ENCODE measurements at regions not wholly inside any gene's neighbourhood (a gene's known extent, or its start where the extent isn't known, plus 50 kb on each side); places are given as distances from the start of the nearest gene placed in this dataset.
"Not testable (repeated sequence)": the region's sequence is repeated elsewhere in the genome, so short reads cannot be mapped to it uniquely, and the experiment has no call there.

DNA sequence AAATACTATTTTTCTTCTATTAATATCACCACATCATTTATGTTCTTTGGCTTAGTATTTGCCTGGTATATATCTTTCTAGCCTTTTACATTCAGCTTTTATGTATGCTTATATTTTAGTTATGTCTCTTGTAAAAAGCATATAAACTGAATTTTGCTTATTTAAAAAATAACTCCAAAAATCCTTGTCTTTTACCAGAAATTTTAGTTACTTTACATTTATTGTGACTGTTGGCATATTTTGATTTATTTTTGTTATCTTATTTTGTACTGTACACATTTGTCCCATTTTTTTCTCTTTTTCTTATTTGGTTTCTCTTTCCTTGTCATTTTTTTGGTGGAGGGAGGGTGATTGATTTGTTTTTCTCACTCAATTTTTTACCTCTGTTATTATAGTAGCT is 169.6 kb downstream of the UACA start:
- TF ChIP-seq, protein P1, sequence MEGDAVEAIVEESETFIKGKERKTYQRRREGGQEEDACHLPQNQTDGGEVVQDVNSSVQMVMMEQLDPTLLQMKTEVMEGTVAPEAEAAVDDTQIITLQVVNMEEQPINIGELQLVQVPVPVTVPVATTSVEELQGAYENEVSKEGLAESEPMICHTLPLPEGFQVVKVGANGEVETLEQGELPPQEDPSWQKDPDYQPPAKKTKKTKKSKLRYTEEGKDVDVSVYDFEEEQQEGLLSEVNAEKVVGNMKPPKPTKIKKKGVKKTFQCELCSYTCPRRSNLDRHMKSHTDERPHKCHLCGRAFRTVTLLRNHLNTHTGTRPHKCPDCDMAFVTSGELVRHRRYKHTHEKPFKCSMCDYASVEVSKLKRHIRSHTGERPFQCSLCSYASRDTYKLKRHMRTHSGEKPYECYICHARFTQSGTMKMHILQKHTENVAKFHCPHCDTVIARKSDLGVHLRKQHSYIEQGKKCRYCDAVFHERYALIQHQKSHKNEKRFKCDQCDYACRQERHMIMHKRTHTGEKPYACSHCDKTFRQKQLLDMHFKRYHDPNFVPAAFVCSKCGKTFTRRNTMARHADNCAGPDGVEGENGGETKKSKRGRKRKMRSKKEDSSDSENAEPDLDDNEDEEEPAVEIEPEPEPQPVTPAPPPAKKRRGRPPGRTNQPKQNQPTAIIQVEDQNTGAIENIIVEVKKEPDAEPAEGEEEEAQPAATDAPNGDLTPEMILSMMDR (IDR thresholded peaks at IDR 0.05; ENCODE audit: low read depth, low read length), result no peak
- Histone ChIP-seq H3K4me3 (ENCODE audit: low read depth, low read length) (no peak overlapping the region), H3K27me3 (ENCODE audit: insufficient read depth, low read depth, severe bottlenecking) (no peaks in the 10 kb centered on the region), H3K36me3 (no peaks in the 10 kb centered on the region), H3K9me3 (ENCODE audit: severe bottlenecking) (peaks cover 12% of the 10 kb centered on the region), H3K27ac (no peak overlapping the region)
- DNase-seq, result no peak

DNA sequence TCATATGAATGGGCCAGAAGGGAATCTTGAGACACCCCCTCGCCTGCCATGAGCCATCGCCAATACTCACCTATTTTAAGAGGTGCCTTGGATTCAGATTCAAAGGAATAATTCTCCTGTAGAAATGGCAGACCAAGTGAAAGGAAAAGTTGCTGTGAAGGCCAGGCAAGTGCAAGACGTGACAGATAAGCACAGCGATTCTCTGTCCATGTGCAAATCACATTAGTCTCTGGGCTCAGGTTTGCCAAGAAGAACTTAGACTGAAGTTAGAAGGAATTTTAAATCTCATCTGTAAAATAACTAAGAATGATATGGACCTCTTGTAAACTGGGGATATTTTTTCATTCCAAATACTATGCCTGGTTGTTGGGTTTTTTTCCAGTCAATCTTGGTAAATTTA is 173.6 kb downstream of the UACA start:
- TF ChIP-seq, protein P1 (IDR thresholded peaks at IDR 0.05; ENCODE audit: low read depth, low read length), result no peak
- Histone ChIP-seq H3K27me3 (ENCODE audit: insufficient read depth, low read depth, severe bottlenecking) (peaks cover 9% of the 10 kb centered on the region), H3K9me3 (ENCODE audit: severe bottlenecking) (peaks cover 8% of the 10 kb centered on the region), H3K36me3 (no peaks in the 10 kb centered on the region), H3K4me3 (ENCODE audit: low read depth, low read length) (no peak overlapping the region), H3K27ac (no peak overlapping the region)
- DNase-seq, result no peak

DNA sequence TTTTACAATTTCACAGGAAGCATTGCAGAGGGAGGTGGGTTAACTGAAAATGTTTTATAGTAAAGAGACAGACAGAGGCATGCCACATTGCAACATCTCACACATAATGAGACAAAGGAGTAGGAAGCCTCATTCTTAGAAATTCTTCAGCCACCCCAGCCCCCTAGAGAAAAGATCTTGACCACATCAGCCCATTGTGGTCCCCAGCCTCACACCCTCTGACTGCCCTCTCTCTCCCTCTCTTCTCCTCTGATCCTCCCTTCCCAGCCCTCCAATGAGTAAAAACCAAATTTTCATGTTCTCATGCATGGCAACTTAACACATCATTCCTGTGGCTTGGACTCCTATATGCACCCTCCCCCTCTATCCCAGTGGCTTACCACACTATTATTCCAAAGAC is 174.1 kb downstream of the UACA start:
- TF ChIP-seq, protein P1 (IDR thresholded peaks at IDR 0.05; ENCODE audit: low read depth, low read length), result no peak
- Histone ChIP-seq H3K27ac (no peak overlapping the region), H3K27me3 (ENCODE audit: insufficient read depth, low read depth, severe bottlenecking) (peaks cover 14% of the 10 kb centered on the region), H3K36me3 (no peaks in the 10 kb centered on the region), H3K4me3 (ENCODE audit: low read depth, low read length) (no peak overlapping the region), H3K9me3 (ENCODE audit: severe bottlenecking) (peaks cover 3% of the 10 kb centered on the region)
- DNase-seq, result no peak

DNA sequence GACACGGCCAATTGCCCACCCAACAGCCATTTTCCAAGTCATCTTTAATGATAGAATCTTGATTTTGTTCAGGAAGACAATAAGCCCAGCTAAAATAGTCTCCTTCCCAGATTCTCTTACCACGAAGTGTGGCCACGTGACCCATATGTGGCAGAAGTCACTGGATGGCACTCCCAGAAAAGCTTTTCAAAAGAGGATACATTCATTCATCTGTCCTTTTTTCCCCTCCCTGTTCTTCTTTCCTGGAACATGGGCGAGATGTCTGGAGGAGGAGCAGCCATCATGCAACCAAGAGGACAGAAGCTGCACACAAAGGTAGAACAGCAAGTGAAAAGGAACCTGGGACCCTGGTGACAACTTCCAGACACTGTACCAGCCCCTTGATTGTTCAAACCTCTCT is 174.7 kb downstream of the UACA start:
- H3K4me3 ChIP-seq (ENCODE audit: low read depth, low read length), result no peak overlapping the region
- H3K36me3 ChIP-seq, result no peaks in the 10 kb centered on the region
- no peak for DNase-seq
- TF ChIP-seq, protein P1 (IDR thresholded peaks at IDR 0.05; ENCODE audit: low read depth, low read length), result no peak
- H3K27ac ChIP-seq, result no peak overlapping the region
- H3K27me3 ChIP-seq (ENCODE audit: insufficient read depth, low read depth, severe bottlenecking), result peaks cover 20% of the 10 kb centered on the region
- H3K9me3 ChIP-seq (ENCODE audit: severe bottlenecking), result peaks cover 2% of the 10 kb centered on the region

DNA sequence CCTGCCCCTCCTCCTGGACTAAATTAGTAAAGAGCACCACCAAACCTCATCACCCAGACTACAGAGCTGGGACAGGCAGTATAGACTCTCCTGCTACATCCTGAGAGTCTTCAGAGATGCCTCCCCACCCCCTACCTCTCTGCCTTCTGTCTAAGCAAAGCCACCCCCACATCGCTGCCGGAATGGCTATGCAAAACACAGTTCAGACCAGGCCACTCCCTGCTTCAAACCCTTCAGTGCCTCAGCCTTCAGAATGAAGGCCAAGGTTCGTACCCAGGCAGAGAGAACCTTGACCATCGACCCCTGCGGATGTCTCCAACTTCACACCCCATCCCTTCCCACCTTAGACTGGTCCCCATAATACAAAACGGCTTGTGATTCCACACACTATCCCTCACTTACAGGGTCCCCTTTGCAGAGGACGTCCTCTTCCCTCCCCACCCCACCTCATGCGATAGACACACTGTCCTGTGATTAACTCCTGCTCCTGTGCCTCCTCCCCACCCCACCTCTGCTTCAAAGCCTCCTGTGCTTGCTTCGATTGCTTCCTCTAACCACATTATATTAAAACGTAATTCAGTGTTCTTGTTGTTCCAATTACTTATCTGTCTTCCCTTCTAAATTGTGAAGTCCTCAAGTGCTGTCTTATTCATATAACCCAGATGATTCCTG is 175.3 kb downstream of the UACA start:
- Histone ChIP-seq H3K36me3 (no peaks in the 10 kb centered on the region), H3K4me3 (ENCODE audit: low read depth, low read length) (no peak overlapping the region), H3K27ac (no peak overlapping the region), H3K27me3 (ENCODE audit: insufficient read depth, low read depth, severe bottlenecking) (peaks cover 24% of the 10 kb centered on the region), H3K9me3 (ENCODE audit: severe bottlenecking) (peaks cover 2% of the 10 kb centered on the region)
- TF ChIP-seq, protein P1 (IDR thresholded peaks at IDR 0.05; ENCODE audit: low read depth, low read length), result no peak
- no peak for DNase-seq

DNA sequence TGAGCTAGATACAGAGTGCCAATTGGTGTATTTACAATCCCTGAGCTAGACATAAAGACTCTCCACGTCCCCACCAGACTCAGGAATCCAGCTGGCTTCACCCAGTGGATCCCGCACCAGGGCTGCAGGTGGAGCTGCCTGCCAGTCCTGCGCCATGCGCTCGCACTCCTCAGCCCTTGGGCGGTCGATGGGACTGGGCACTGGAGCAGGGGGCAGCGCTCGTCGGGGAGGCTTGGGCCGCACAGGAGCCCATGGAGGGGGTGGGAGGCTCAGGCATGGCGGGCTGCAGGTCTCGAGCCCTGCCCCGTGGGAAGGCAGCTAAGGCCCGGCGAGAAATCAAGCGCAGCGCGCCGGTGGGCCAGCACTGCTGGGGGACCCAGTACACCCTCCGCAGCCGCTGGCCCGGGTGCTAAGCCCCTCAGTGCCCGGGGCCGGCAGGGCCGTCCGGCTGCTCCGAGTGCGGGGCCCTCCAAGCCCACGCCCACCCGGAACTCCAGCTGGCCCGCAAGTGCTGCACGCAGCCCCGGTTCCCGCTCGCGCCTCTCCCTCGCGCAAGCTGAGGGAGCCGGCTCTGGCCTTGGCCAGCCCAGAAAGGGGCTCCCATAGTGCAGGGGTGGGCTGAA is 176.2 kb downstream of the UACA start:
- H3K4me3 ChIP-seq (ENCODE audit: low read depth, low read length); H3K27ac ChIP-seq; DNase-seq; H3K9me3 ChIP-seq (ENCODE audit: severe bottlenecking); H3K36me3 ChIP-seq: not testable (repeated sequence)
- H3K27me3 ChIP-seq (ENCODE audit: insufficient read depth, low read depth, severe bottlenecking), result peaks cover 30% of the 10 kb centered on the region

Data from WERI-Rb-1 (cell line).